CD4-positive, alpha-beta T cell treated with Interferon alpha-2 for 1 hour (primary cell): ENCODE measurements at regions not wholly inside any gene's neighbourhood (a gene's known extent, or its start where the extent isn't known, plus 50 kb on each side); places are given as distances from the start of the nearest gene placed in this dataset.

Experiments
- DNase-seq, 2 donors: peaks; one replicate each; pipeline ENCODE4 v3.0.0-alpha.2; 2020 to 2022

DNA sequence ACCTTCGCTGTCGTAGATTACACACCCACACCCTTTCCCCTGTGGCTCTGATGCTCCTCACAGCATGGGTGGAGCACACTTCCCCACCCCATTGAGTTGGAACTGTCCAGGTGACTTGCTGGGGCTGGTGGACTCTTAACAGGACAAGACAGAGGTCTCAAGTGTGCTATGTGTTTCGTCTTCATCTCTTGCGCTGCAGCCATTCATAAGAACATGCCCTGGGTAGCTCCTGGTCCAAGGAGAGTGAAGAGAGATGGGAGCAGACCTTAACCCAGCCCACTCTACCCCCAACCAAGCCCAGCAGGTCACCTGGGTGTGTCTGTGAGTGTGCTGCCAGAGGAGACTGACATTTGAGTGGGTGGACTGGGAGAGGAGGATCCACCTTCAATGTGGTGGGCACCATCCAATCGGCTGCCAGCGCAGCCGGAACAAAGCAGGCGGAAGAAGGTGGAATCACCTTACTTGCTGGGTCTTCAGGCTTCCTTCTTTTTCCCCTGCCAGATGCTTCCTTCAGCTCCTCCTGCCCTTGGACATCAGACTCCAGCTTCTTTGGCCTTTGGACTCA is 112.4 kb downstream of the HTR5A start:
- DNase-seq: no peak

DNA sequence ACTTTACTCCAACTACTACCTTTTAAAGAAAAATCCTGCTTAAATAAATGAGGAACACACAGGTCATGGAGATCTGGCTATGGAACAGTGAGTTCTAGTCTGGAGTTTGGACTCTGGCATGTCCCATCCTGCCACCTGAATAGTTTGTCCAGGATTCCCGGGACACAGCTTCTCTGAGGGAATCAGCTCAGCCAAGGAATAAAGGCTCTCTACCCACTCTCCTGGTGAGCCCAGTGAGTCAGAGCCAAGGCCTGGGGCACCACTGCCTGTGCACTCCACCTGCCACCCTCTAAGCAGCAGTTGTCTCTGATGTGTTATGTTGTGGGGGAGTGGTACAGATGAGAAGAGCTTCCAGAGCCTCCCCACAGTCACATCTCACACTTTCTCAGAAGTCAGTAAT is 113.5 kb downstream of the HTR5A start:
- no peak for DNase-seq

DNA sequence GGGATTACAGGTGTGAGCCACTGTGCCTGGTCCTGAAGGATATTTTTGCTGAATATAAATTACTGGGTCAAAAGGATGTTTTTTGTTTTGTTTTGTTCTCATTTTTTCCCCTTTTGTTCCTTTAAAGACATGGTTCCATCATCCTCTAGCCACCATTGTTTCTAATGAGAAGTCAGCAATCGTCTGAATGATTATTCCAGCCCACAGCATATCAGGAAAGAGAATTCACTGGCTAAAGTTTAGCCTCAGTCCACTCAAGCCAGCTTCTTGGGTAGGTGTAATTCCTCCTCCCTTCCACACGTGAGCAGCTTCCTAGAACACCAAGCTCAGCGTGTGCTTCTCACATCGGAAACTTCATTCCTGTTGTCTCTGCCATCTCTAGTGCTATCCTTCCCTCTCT is 112.8 kb upstream of the INSIG1 start:
- DNase-seq: no peak

DNA sequence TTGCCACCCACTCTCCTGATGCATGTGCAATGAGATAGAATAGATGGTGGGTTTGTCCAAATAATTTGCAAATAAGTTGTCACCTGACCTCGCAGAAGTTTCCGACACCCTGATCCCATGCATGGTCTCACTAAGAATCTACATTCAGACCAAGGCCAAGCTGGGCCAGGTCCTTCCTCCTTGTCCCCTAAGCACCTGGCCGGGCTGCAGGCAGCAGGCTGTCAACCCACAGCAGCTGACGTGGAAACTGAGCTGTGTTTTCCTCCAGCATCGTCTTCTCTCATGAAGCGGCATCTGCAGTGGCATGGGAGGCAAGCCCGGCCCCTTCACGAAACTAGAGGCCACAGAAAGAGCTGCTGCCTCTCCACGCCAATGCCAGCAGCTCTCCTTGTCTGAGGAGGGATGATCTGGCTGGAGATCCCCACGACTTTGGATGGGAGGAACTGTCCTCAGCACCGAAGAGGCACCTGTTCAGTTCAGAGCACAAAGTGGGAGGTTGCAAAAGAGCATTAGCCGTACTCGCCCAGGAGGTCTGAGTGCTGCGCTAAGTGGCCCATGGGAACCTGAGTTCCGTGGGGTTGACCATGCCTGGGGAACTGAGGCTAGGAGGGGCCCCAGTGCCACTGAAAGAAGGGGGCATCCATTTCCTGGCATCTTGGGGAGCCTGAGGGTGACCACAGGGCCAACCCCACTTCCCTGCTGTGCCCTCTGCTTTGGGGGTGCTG is 110.5 kb upstream of the INSIG1 start:
- no peak for DNase-seq

DNA sequence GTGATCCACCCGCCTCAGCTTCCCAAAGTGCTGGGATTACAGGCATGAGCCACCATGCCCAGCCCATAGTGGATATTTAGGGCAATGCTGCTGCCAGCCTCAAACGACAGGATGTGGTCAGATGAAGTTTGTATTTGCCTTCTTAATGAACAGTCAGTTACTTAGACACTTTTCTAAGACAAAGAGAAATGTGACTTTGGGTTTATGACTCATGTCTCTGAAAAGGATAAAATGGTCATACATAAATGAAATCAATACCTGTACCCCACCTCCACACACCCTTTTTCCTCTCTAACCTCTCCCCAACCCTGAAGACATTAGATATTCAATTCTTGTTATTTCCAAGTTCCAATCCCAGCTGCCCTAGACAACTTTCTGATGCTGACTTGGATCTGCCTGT is 109.3 kb upstream of the INSIG1 start:
- no peak for DNase-seq

DNA sequence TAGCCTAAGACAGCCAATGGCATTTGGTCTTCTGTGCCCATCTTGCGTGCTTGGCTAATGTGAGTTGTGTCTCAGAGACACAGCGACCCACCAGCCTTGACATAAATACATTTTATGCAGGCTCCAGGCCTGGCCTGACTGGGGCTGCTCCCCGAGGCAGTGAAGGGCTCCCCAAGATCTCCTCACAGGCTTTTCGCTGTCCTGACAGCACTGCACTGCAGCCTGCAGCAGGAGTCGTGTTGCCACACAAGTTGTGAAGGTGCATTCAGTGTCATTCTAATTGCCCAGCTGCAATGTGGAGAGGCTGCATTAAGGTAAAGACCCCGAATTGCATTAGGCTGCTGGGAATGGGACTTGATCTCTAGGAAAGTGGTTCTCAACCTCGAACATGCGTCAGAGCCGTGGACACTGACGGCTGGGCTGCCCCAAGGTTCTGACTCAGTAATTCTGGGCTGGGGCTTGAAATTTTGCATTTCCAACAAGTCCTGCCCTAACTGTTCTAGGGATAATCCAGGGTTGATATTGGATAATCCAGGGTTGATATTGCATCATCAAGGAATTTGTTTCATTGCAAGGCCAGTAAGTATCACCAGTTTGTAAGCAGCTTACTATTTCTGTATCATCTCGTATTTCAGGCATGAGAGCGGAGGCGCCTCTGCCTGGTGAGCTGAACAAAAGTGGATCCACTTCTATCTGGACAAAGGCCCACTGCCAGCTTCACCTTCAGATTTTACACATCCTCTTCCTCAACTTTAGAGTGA is 108.7 kb upstream of the INSIG1 start:
- DNase-seq: no peak

DNA sequence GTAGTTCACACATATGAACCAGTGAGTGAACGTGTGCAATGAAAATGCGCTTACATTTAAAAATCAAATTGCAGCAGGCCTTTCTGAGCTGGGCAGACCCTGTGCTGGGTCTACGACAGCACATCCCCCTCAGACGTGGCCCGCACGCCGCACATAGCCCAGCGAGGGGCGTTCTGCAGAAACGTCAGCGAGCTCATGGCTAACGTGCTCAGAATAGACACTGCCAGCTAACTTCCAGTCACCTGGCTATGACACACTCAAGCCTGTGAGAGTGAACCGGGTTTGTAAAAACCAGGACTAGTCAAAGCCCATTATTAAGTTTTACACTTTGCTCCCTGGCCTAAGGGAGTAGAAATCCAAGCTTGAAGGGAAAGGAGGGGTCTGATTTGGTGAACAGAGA is 108.1 kb upstream of the INSIG1 start:
- DNase-seq: no peak

DNA sequence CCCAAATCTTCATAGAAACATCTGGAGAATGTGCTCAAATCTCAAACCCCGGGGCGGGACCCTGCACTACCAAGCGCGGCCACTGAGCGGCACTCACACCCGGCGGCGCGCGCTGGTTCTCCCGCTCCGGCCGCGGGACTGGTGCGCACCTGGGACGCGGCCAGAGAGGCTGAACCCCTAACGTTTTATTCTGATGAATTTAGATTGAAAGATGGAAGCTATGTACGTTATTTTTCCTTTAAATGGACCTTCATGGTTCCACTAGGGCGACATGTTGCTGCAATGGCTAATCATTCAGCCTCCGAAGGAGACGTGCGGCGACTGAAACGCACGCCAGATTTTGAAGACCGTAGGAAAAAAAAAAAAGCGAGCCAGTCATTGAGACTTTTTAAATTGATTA is 107.0 kb upstream of the INSIG1 start:
- peak; percentile 37 to 59 for DNase-seq

DNA sequence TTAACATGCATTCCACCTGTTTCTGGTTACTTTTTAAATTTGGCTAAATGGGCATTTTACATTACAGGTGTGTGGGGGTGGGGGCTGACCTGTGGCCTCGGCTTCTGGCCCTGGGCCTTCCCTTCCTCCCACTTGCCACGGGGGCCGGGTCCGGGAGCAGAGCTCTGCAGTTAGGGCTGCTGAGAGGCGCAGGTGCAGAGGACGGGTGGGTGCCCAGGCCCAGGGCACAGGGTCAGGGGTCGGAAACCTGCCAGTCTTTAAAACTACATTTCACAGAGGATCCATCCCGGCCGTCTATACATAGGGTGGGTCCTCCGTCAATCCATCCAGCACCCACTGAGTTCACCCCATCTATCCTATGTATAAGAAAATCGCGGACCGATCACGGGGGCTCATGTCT is 106.5 kb upstream of the INSIG1 start:
- no peak for DNase-seq

DNA sequence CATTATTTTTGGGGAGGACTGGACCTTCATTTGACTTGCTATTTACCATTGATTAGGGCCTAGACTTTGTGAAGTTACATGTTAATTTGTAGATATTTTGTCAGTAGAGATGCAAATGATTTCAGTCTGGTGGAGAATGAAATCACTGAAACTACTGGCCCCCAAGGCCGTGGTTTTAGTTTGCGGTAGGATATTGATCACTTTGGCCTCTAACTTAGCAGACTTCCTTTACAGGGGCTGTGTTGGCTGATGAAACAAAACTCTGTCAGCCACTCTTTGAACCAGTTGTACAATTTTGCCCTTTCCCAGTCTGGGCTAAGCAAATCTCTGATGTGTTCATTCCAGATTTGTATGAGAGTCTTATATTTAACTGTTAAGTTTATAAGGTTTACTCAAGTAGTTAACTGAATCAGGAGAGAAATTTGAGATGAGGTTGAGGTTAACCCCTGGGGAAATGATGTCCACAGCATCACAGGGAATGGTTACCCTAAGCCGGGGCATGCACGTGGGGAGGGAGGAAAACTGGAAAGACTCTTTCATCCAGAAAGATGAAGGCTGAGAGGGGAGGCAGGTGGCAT is 105.7 kb upstream of the INSIG1 start:
- no peak for DNase-seq

DNA sequence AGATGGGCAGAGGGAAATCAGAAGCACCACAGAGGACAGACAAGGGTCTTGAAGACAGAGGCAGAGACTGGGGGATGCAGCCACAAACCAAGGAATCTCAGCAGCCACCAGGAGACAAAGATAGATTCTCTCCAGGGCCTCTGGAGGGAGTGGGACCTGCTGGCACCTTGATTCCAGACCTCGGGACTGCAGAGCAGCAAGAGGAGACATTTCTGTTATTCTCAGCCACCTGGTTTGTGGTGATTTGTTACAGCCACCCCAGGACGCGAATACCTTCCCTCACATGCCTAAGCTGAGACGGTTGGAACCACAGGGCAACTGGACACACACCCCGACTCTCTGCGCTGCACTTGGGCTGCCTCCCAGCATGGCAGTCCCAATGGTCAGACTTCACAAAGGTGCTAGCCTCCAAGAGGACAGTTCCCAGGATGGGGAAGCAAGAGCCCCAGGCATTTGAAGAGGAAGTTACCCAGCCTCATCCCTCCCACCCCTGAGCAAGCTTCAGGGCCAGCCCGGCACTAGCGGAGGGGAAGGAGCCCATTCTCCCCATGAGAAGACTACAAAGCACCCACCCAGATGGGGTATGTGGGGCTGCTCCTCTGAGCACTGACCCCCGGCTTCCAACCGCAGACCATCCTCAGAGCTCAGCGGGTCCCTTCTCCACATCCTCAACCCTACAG is 104.6 kb upstream of the INSIG1 start:
- no peak for DNase-seq

DNA sequence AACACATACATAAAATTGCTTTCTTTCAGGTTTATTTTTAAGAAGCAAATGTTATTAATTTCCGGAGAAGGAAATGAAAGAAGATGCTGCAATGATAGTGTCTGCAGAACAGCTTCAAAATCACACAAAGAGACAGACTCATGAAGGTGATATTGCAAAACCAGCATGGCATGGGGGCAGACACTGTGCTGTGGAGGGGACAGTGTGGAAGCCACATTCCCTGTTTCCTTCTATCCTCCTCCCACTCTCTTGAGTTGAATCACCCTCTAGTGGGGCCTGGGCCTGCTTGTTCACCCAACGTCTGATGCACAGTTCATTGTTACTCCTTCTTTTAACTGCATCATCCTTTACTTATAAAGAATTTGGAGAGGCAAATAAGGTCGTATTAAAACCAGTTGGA is 104.0 kb upstream of the INSIG1 start:
- DNase-seq: no peak

DNA sequence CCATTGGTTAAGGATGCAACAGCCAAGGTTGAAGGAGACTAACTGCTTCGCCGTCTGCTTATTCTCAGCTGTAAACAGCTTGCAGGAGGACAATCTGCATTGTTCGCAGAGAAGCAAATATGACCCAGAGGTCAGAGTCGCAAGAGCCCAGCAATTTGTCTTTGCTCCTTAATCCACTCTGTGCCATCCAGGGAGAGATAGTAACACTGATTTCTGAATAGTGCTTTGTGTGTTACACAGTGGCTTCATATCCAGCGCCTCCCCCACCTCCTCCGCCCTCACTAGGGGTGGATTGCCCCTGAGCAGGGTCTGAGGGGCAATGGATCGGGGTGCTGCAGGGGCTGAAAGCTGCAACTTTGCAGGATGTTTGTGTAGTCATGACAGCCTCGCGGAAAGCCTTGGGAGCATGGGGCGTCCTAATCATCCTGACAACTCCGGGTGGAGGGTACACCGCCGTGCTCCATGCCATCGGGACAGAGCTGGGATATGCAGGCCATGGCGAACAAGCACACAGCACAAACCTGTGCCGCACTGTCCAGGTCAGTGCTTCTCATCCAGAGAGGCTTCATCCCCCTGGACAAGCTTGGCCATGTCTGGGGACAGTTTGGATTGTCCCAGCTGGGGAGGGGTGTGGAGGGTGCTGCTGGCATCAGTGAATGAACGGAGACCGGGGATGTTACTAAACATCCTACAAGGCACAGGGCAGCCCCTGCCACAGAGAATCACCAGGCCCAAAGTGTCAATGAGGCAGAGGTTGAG is 103.1 kb upstream of the INSIG1 start:
- DNase-seq: no peak

DNA sequence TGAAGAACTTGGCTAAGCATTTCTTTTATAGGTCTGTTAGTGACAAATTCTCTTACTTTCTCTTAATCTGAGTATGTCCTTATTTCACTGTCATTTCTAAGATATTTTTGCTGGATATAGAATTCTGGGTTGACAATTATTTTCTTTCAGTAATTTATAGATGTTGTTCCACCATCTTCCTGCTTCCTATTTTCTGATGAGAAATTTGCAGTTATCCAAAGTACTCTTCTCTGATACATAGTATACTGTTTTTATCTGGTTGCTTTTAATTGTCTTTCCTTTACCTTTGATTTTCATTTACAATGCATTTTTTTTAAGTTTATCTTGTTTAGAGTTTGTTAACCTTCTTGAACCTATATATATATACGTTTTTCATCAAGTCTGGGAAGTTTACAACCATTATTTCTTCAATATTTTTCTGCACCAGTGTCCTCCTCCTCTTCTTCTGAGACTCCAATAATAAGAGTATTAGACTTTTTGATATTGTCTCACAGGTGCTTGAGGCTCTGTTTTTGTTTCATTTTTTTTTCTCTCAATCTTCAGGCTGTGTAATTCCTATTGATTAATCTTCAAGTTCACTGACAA is 101.6 kb upstream of the INSIG1 start:
- no peak for DNase-seq

DNA sequence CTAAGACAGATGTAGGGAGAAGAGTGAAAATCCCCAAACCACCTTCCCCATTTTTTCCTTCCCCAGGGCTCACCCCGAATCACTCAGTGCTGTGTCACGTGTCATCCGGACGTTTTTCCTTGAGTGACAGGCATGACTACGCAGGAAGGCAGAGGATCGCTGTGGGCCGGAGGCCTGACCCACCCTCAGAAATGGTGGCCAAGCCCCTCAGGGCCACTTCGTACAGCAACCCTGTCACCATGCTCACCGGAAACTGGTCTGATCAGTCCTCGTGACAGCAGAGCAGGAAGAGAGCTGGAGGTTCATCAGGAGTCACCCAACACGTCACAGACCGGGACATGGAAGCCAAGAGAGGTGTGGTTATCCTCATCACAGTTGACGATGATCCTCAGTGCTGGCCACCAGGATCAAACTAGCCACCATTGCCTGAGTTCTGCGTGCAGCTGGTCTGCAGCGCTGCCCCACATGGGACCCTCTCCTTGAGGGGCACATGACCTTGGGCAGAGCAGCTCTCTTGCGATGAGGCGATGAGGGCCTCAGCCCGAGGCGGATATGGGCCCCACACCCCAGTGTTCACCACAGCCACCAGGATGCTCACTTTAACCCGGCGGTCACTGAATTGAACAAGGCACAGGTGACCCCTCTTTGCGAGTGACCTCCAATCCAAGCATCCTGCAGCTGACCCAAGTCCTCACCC is 99.3 kb upstream of the INSIG1 start:
- no peak for DNase-seq

DNA sequence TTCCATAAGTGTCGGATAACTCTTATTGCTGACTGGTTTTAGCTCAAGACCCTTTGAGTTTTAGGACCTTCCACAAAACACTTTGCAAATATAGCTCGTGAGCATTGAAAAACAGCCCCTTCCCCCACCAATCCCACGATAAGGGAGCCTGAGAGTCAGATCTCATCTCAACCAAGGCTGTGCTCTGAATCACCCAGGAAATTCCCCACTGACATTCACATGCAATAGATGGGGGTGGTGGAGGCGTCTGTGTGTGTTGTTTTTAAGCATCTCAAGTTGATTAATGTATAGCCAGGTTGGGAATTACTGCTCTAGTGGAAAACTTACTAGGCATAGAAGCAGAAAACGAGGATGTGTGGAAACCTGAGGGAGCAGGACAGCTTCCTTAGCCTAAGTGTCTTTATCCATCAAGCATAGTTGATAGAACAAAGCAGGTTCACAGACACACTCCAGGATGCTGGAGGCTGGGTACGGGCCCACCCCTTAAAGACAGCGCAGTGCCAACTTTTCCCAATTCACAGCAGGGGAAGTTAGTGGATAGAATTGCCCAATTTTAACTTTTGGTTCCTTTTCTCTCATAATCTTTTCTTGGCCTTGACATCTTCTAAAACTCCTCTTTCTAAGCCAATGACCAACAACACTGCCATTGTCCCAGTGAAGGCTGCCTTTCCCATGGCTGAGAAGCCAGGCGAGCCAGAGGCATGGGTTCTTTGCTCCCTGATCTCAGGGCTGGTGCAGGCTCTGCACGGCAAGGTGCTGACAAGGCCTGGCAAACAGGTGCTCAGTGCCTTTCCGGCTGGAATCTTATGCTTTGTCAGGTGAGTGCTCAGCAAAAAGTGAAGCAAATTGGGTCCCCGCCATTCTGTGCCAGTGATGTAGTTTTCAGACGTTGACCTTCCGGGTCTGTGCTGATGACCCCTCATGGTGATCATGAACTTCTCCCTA is 98.5 kb upstream of the INSIG1 start:
- no peak for DNase-seq

DNA sequence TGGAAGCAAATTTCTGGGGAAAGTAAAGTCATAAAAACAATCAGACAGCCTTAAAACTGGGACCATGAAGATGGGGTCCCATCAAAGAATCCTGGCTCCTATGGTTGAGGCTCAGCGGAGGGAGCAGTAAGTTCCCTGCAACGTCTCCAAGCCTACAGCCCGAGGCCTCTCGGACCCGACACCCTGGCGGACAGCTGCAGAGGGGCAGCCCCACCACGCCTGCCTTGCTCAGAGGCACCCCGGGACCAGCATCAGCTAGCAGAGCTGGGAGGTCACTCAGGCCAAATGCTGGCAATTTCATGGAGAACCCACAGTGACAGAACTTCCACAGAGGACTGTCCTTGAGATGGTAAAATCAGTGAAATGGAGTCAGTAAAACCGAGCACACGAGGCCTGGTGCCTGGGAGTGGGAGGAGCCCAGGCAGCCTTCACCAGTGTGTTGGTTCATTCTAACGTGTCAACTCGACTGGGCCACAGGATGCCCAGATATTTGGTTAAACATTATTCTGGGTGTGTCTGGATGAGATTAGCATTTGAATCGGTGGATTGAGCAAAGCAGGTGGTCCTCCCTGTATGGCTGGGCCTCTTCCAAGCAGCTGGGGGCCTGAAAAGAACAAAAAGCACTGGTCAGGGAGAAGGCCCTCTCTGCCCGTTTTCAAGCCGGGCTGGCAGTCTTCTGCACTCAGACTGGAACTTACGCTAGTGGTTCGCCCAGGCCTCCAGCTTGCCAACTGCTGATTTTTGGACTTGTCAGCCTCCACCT is 96.2 kb upstream of the INSIG1 start:
- DNase-seq: no peak

DNA sequence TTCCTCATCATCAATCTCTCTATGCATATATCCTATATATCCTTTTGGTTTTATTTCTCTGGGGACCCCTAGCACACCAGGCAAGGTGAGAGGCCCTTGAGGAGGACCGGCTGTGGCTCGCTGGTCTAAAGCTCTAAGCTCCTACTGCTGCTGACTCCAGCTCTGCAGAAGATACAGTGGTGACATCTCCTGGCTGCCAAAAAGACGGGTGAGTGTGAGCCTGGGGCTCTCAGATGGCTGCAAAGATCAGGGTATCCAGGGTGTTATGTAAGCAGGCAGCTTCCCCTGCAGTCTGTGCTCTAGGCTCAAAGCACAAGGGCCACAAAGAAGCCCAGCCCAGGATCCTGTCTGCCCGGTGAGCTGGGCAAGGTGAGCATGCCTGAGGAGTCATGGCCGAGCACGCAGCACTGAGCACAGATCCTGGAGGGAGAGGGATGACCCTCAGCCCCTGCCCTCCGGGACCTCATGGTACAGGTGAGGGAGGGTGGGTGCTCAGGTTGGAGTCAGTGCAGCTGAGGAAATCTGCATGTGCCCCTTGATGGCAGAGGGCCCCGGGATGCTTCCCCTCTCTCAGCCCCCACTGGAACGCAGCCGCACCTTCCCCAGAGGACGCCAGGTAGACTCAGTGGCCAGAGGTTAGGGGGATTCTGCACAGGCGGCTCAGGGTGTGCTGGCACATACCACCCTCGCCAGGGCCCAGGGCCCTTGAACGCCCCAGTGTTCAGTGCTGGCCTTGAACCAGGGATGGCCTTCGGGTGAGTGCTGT is 95.4 kb upstream of the INSIG1 start:
- DNase-seq: no peak
